Brain microvascular endothelial cell (primary cell): ENCODE measurements at regions not wholly inside any gene's neighbourhood (a gene's known extent, or its start where the extent isn't known, plus 50 kb on each side); places are given as distances from the start of the nearest gene placed in this dataset.
"Not testable (repeated sequence)": the region's sequence is repeated elsewhere in the genome, so short reads cannot be mapped to it uniquely, and the experiment has no call there.

Source experiments
- DNase-seq: peaks from one replicate; pipeline ENCODE4 v3.0.0-alpha.2; 2020
- H3K27ac ChIP-seq: fragments of 250-450 bp; sonication (Bioruptor Pico); 2 replicates; pipeline ENCODE4 v1.5.1; 2020; ENCODE audit warnings: mild to moderate bottlenecking, moderate library complexity
- H3K27me3 ChIP-seq: fragments of 250-450 bp; sonication (Bioruptor Pico); replicated peaks from 2 replicates; pipeline ENCODE4 v1.5.1; 2020; ENCODE audit warnings: mild to moderate bottlenecking
- H3K36me3 ChIP-seq: fragments of 250-450 bp; sonication (Bioruptor Pico); replicated peaks from 2 replicates; pipeline ENCODE4 v1.5.1; 2020; ENCODE audit warnings: mild to moderate bottlenecking
- H3K4me3 ChIP-seq: 2 replicates; pipeline ENCODE4 v1.5.1; 2011; ENCODE audit warnings: low read depth, mild to moderate bottlenecking, control low read depth, low read length, moderate library complexity
- CTCF ChIP-seq: IDR thresholded peaks from 2 replicates; pipeline ENCODE4 v1.5.1; 2011; ENCODE audit warnings: low read depth, mild to moderate bottlenecking, moderate library complexity, low read length, control low read depth, inconsistent platforms; ENCODE audit errors: missing control alignments
- in situ Hi-C: cut with HindIII; loops from 2 replicates; pipeline ENCODE4 v1.10.0; 2017; ENCODE audit warnings: low sequenced_read_pairs, low pct_ligation_motif_present

GRCh38 chr6:11852061-11852651 lies 73.6 kb upstream of the ADTRP start:
- Histone ChIP-seq H3K4me3 (no peak overlapping the region), H3K36me3 (no peaks in the 10 kb centered on the region), H3K27me3 (no peaks in the 10 kb centered on the region), H3K27ac (no peak overlapping the region)
- DNase-seq, result no peak
- no peak for TF ChIP-seq CTCF
- in situ Hi-C loops, result no loop called here

- peak; percentile 52 for DNase-seq
- in situ Hi-C loops, result no loop called here
- H3K27me3 ChIP-seq, result no peaks in the 10 kb centered on the region
- no peak overlapping the region for H3K4me3 ChIP-seq
- no peaks in the 10 kb centered on the region for H3K36me3 ChIP-seq
- TF ChIP-seq CTCF, result no peak
- H3K27ac ChIP-seq, result no peak overlapping the region
Observed at GRCh38 chr6:11851387-11851786, 72.8 kb upstream of the ADTRP start.

- peak overlapping the region; percentile 79 for H3K27ac ChIP-seq
Observed at GRCh38 chr6:11848852-11849731, 70.5 kb upstream of the ADTRP start.

GRCh38 chr6:11848346-11848651 lies 69.7 kb upstream of the ADTRP start:
- DNase-seq, result no peak
- H3K27me3 ChIP-seq, result no peaks in the 10 kb centered on the region
- TF ChIP-seq CTCF, result no peak
- H3K4me3 ChIP-seq, result no peak overlapping the region
- in situ Hi-C loops, result no loop called here
- H3K27ac ChIP-seq, result peak overlapping the region; percentile 79
- H3K36me3 ChIP-seq, result no peaks in the 10 kb centered on the region

More at GRCh38 chr6:11848852-11849731, 70.5 kb upstream of the ADTRP start:
- H3K4me3 ChIP-seq, result no peak overlapping the region
- in situ Hi-C loops, result no loop called here
- DNase-seq, result peak; percentile 67
- no peak for TF ChIP-seq CTCF
- H3K36me3 ChIP-seq, result no peaks in the 10 kb centered on the region
- H3K27me3 ChIP-seq, result no peaks in the 10 kb centered on the region

GRCh38 chr6:11847515-11848345 lies 69.1 kb upstream of the ADTRP start:
- Histone ChIP-seq H3K4me3 (no peak overlapping the region), H3K36me3 (no peaks in the 10 kb centered on the region), H3K27ac (peak overlapping the region; percentile 79), H3K27me3 (no peaks in the 10 kb centered on the region)
- in situ Hi-C loops, result no loop called here
- TF ChIP-seq CTCF, result no peak
- DNase-seq, result peak; percentile 89

GRCh38 chr6:11847068-11847467 lies 68.5 kb upstream of the ADTRP start:
- in situ Hi-C loops, H3K4me3 ChIP-seq, DNase-seq: not testable (repeated sequence)

More at GRCh38 chr6:11847068-11847467, 68.5 kb upstream of the ADTRP start:
- H3K27ac ChIP-seq, result peak overlapping the region; percentile 79
- H3K36me3 ChIP-seq, H3K27me3 ChIP-seq: not testable (repeated sequence)
